Activated naive CD4-positive, alpha-beta T cell (primary cell): ENCODE measurements at regions not wholly inside any gene's neighbourhood (a gene's known extent, or its start where the extent isn't known, plus 50 kb on each side); places are given as distances from the start of the nearest gene placed in this dataset.

Source experiments
- DNase-seq, 4 experiments: peaks; one replicate each; lab custom pipeline; 2025; lab: John Stamatoyannopoulos, UW

- no peak for DNase-seq
Measured at GRCh38 chr1:181430015-181430885, 53.1 kb upstream of the CACNA1E start.
